K562 (cell line): ENCODE measurements at regions not wholly inside any gene's neighbourhood (a gene's known extent, or its start where the extent isn't known, plus 50 kb on each side); places are given as distances from the start of the nearest gene placed in this dataset.

Source experiments
- ATAC-seq: fragments of 200-7000 bp; cut with Tn5 transposase; 3 replicates; pipeline ENCODE4 v1.9.1; 2020; ENCODE audit warnings: moderate library complexity
- BruUV-seq: library from RNA; stranded (reverse); fragments of 400-500 nt; replicated peaks from 2 replicates; lab custom pipeline; 2021; lab: Mats Ljungman, UMichigan
- CTCF ChIA-PET: fragments of 300-600 bp; formaldehyde crosslinking; extraction: SDS; loops from one replicate; lab custom pipeline; 2021; ENCODE audit warnings: low intra/inter-chr PET ratio; lab: Yijun Ruan, JAX
- POLR2A ChIA-PET: fragments of 300-600, 350-650 bp; sonication (Branson Sonifier 250); formaldehyde crosslinking; extraction: SDS; loops from one replicate; lab custom pipeline; 2021; ENCODE audit warnings: antibody characterized with exemption, inconsistent platforms; lab: Yijun Ruan, JAX
- DNase-seq, 4 experiments: peaks; one replicate each; pipeline versions ENCODE4 v3.0.0 to v3.0.0-alpha.2; 2011 to 2018; ENCODE audit warnings: low spot score in 3 of 4, mixed read lengths in 3 of 4; ENCODE audit errors: extremely low read depth in 1 of 4
- FAIRE-seq: peaks from 2 replicates; lab custom pipeline; 2011; peaks lifted over from hg19 to GRCh38; lab: Jason Lieb, UNC
- H2AFZ ChIP-seq: 2 replicates; pipeline ENCODE4 v1.6.0; 2011; ENCODE audit warnings: low read depth, low read length, control low read depth, inconsistent platforms
- H3K27ac ChIP-seq: fragments of 200-600 bp; 3 replicates; pipeline ENCODE4 v1.8.0; 2011; ENCODE audit warnings: low read depth, mild to moderate bottlenecking, control low read depth, inconsistent platforms, low read length, moderate library complexity, mixed read lengths; ENCODE audit errors: extremely low read depth
- H3K27me3 ChIP-seq, 2 experiments: fragments of 300-600 bp in 1 of 2; 2 replicates in 1 of 2; 3 replicates in 1 of 2; pipeline versions ENCODE4 v1.6.0 to v1.8.0; 2011; ENCODE audit warnings: inconsistent platforms in 2 of 2, low read length in 2 of 2, mild to moderate bottlenecking in 1 of 2, mixed read lengths in 1 of 2, moderate library complexity in 1 of 2; ENCODE audit not compliant: control insufficient read depth in 2 of 2, insufficient read depth in 2 of 2
- H3K36me3 ChIP-seq: fragments of 300-600 bp; 3 replicates; pipeline ENCODE4 v1.8.0; 2011; ENCODE audit warnings: mild to moderate bottlenecking, low read length, inconsistent platforms; ENCODE audit not compliant: control insufficient read depth, insufficient read depth
- H3K4me1 ChIP-seq, 2 experiments: fragments of 200-600 bp in 1 of 2; replicated peaks in 1 of 2; 2 replicates in 1 of 2; 3 replicates in 1 of 2; pipeline versions ENCODE4 v1.5.1 to v1.8.0; 2011; ENCODE audit warnings: inconsistent platforms in 2 of 2, low read length in 2 of 2, mild to moderate bottlenecking in 1 of 2, mixed read lengths in 1 of 2, moderate library complexity in 1 of 2; ENCODE audit not compliant: control insufficient read depth in 2 of 2, insufficient read depth in 2 of 2
- H3K4me2 ChIP-seq: 2 replicates; pipeline ENCODE4 v1.6.1; 2011; ENCODE audit warnings: low read length, control low read depth, inconsistent platforms, mixed read lengths; ENCODE audit not compliant: insufficient read depth
- H3K4me3 ChIP-seq: fragments of 200-600 bp; sonication (generic), shearing (Covaris generic); 2 replicates; pipeline ENCODE4 v1.5.1; 2016; ENCODE audit warnings: control low read depth, inconsistent platforms
- H3K79me2 ChIP-seq: fragments of 200-600 bp; 3 replicates; pipeline ENCODE4 v1.8.0; 2011; ENCODE audit warnings: low read length, inconsistent platforms; ENCODE audit not compliant: control insufficient read depth, insufficient read depth
- H3K9ac ChIP-seq, 2 experiments: 2 replicates each; pipeline versions ENCODE4 v1.6.0 to v1.6.1; 2011; ENCODE audit warnings: low read depth in 2 of 2, low read length in 2 of 2, control low read depth in 1 of 2, inconsistent platforms in 1 of 2, mild to moderate bottlenecking in 1 of 2, mixed read lengths in 1 of 2; ENCODE audit not compliant: insufficient read depth in 1 of 2
- H3K9me1 ChIP-seq: one replicate; pipeline ENCODE4 v1.6.0; 2011; ENCODE audit warnings: inconsistent platforms, mild to moderate bottlenecking, low read length, moderate library complexity; ENCODE audit not compliant: control insufficient read depth, insufficient read depth
- H3K9me3 ChIP-seq: replicated peaks from 2 replicates; pipeline ENCODE4 v1.5.1; 2011; ENCODE audit warnings: low read depth, low read length, inconsistent platforms; ENCODE audit not compliant: control insufficient read depth, insufficient read depth
- H4K20me1 ChIP-seq: replicated peaks from 2 replicates; pipeline ENCODE4 v1.6.1; 2011; ENCODE audit warnings: low read length, inconsistent platforms, mixed read lengths; ENCODE audit not compliant: control insufficient read depth, insufficient read depth
- ATF1 ChIP-seq, 2 experiments: fragments of 450-650 bp in 1 of 2; IDR thresholded peaks; 2 replicates each; pipeline ENCODE4 v1.6.1; 2016; ENCODE audit warnings: missing compliant biosample characterization in 1 of 2, missing genetic modification characterization in 1 of 2
- ATF3 ChIP-seq, 2 experiments: fragments of 450-650 bp in 1 of 2; sonication (generic) in 1 of 2; formaldehyde crosslinking in 1 of 2; IDR thresholded peaks in 1 of 2; conservative IDR thresholded peaks in 1 of 2; 2 replicates each; pipeline versions ENCODE4 v1.6.1 to v1.8.1; 2016 to 2023; ENCODE audit warnings: mild to moderate bottlenecking in 2 of 2, moderate library complexity in 2 of 2, inconsistent platforms in 1 of 2, missing genetic modification reagents in 1 of 2
- C11orf30 ChIP-seq: fragments of 450-650 bp; IDR thresholded peaks from 2 replicates; pipeline ENCODE4 v1.6.1; 2016; ENCODE audit warnings: low read depth, mild to moderate bottlenecking
- CEBPB ChIP-seq: fragments of 450-650 bp; IDR thresholded peaks from 2 replicates; pipeline ENCODE4 v1.6.1; 2016; ENCODE audit warnings: missing genetic modification characterization, missing compliant biosample characterization
- CHCHD3 ChIP-seq: fragments of 250-450 bp; sonication (Bioruptor Pico); IDR thresholded peaks from 2 replicates; pipeline ENCODE4 v2.1.2; 2022; ENCODE audit warnings: mild to moderate bottlenecking
- CREB3 ChIP-seq: fragments of 450-650 bp; conservative IDR thresholded peaks from 2 replicates; pipeline ENCODE4 v1.6.1; 2016; ENCODE audit warnings: missing genetic modification characterization, low read depth, mild to moderate bottlenecking, missing compliant biosample characterization, moderate library complexity
- HDGF ChIP-seq: fragments of 450-650 bp; IDR thresholded peaks from 2 replicates; pipeline ENCODE4 v1.6.1; 2016
- MCM3 ChIP-seq: fragments of 450-650 bp; IDR thresholded peaks from 2 replicates; pipeline ENCODE4 v1.6.1; 2016
- NR2F6 ChIP-seq: fragments of 450-650 bp; formaldehyde crosslinking; IDR thresholded peaks from 2 replicates; pipeline ENCODE4 v1.4.0; 2020; ENCODE audit warnings: mild to moderate bottlenecking
- RCOR1 ChIP-seq, 2 experiments: IDR thresholded peaks; 2 replicates each; pipeline ENCODE4 v1.6.1; 2012; ENCODE audit warnings: low read depth in 2 of 2, low read length in 2 of 2, borderline replicate concordance in 1 of 2, improper control_type of control experiment in 1 of 2
- SMARCC2 ChIP-seq: fragments of 450-650 bp; IDR thresholded peaks from 2 replicates; pipeline ENCODE4 v1.6.1; 2017; ENCODE audit warnings: antibody characterized with exemption, moderate library complexity, mild to moderate bottlenecking, low read depth
- STAT5A ChIP-seq: IDR thresholded peaks from 2 replicates; pipeline ENCODE4 v1.6.1; 2012; ENCODE audit warnings: low read length, inconsistent platforms, borderline replicate concordance
- TFAP4 ChIP-seq: sonication (generic); formaldehyde crosslinking; IDR thresholded peaks from 2 replicates; pipeline ENCODE4 v1.8.0; 2022; ENCODE audit warnings: missing genetic modification reagents, mild to moderate bottlenecking, moderate library complexity, borderline replicate concordance
- THRA ChIP-seq: fragments of 450-650 bp; IDR thresholded peaks from 2 replicates; pipeline ENCODE4 v1.6.1; 2017; ENCODE audit warnings: mild to moderate bottlenecking, moderate library complexity
- in situ Hi-C: fragments of 300-500 bp; cut with MboI; formaldehyde crosslinking; loops from 4 replicates; pipeline ENCODE4 v1.15.0; 2018; ENCODE audit warnings: inconsistent platforms, mixed read lengths
- intact Hi-C: fragments of 100-400 bp; cut with micrococcal nuclease; formaldehyde crosslinking; loops from 2 replicates; pipeline ENCODE4 v1.14.2; 2022

- no peaks in the 10 kb centered on the region for H3K27me3 ChIP-seq
- H3K27ac ChIP-seq: no peak overlapping the region
- no peak overlapping the region for H3K4me3 ChIP-seq
- ATAC-seq: no peak
- no peaks in the 10 kb centered on the region for H3K4me1 ChIP-seq
- in situ Hi-C loops: no loop called here
- H4K20me1 ChIP-seq: no peaks in the 10 kb centered on the region
- H3K4me2 ChIP-seq: no peak overlapping the region
- ChIA-PET POLR2A (no interaction called here), CTCF (no interaction called here)
- DNase-seq: no peak
- H3K9me1 ChIP-seq: no peaks in the 10 kb centered on the region
- H3K79me2 ChIP-seq: no peaks in the 10 kb centered on the region
- H3K36me3 ChIP-seq: no peaks in the 10 kb centered on the region
- FAIRE-seq: no peak
- no TSS peak for BruUV-seq
- H2AFZ ChIP-seq: no peak overlapping the region
- no peak for TF ChIP-seq SMARCC2
- TF ChIP-seq STAT5A: no peak
- no peak for TF ChIP-seq TFAP4 (CRISPR knock-in tag)
- TF ChIP-seq CEBPB (tag): no peak
- TF ChIP-seq CREB3: no peak
- TF ChIP-seq HDGF: no peak
- no peak for TF ChIP-seq CHCHD3 (CRISPR knock-in tag)
- no peak for TF ChIP-seq MCM3
- TF ChIP-seq THRA: no peak
- TF ChIP-seq ATF3 (IDR thresholded peaks at IDR 0.05): no peak
- TF ChIP-seq ATF3 (CRISPR knock-in tag; conservative IDR thresholded peaks at IDR 0.05): no peak
- TF ChIP-seq ATF1 (CRISPR knock-in tag; IDR thresholded peaks at IDR 0.05): no peak
- TF ChIP-seq ATF1 (tag; IDR thresholded peaks at IDR 0.05): no peak
- no peak for TF ChIP-seq NR2F6 (CRISPR knock-in tag)
- no peak for TF ChIP-seq RCOR1 (IDR thresholded peaks at IDR 0.05; ENCODE audit: borderline replicate concordance in 1 of 2, low read depth in 2 of 2, low read length in 2 of 2)
- no peak for TF ChIP-seq C11orf30
- TF ChIP-seq, all 486 proteins: peak for 0
- intact Hi-C loops: no loop called here
- no peaks in the 10 kb centered on the region for H3K9me3 ChIP-seq
- H3K9ac ChIP-seq: no peak overlapping the region
Measured at GRCh38 chr13:38204556-38204955, 145.1 kb upstream of the UFM1 start.
